HEK293T (cell line): ENCODE measurements at regions not wholly inside any gene's neighbourhood (a gene's known extent, or its start where the extent isn't known, plus 50 kb on each side); places are given as distances from the start of the nearest gene placed in this dataset.

Experiments used
- FOXA1 ChIP-seq: fragments of 450-650 bp; IDR thresholded peaks from 2 replicates; pipeline ENCODE4 v1.6.1; 2016; ENCODE audit warnings: mild to moderate bottlenecking
- FOXK2 ChIP-seq: fragments of 450-650 bp; IDR thresholded peaks from 2 replicates; pipeline ENCODE4 v1.6.1; 2016; ENCODE audit warnings: mild to moderate bottlenecking
- FOXM1 ChIP-seq: fragments of 450-650 bp; IDR thresholded peaks from 2 replicates; pipeline ENCODE4 v1.6.1; 2017; ENCODE audit warnings: mild to moderate bottlenecking, borderline replicate concordance
- HDGF ChIP-seq: fragments of 450-650 bp; IDR thresholded peaks from 2 replicates; pipeline ENCODE4 v1.6.1; 2017; ENCODE audit warnings: antibody characterized with exemption, borderline replicate concordance
- LEF1 ChIP-seq: fragments of 450-650 bp; IDR thresholded peaks from 2 replicates; pipeline ENCODE4 v1.6.1; 2017; ENCODE audit warnings: mild to moderate bottlenecking, borderline replicate concordance
- NFRKB ChIP-seq: fragments of 450-650 bp; IDR thresholded peaks from 2 replicates; pipeline ENCODE4 v1.6.1; 2016; ENCODE audit warnings: mild to moderate bottlenecking, moderate library complexity

- TF ChIP-seq FOXM1, result no peak
- TF ChIP-seq HDGF, result no peak
- TF ChIP-seq FOXA1, result no peak
- no peak for TF ChIP-seq FOXK2
- TF ChIP-seq LEF1, result no peak
- TF ChIP-seq NFRKB, result no peak
Observed at GRCh38 chr17:72429066-72429638, 308.3 kb downstream of the SOX9 start.
